Common myeloid progenitor, CD34-positive (primary cell): ENCODE measurements at regions not wholly inside any gene's neighbourhood (a gene's known extent, or its start where the extent isn't known, plus 50 kb on each side); places are given as distances from the start of the nearest gene placed in this dataset.

Source experiments
- CTCF ChIA-PET: fragments of 350-600 bp; sonication (Branson Sonifier 250); formaldehyde crosslinking; loops from one replicate; lab custom pipeline; 2021; ENCODE audit warnings: antibody characterized with exemption; lab: Charles Lee
- POLR2A ChIA-PET: fragments of 350-600 bp; sonication (Branson Sonifier 250); formaldehyde crosslinking; loops from one replicate; lab custom pipeline; 2021; ENCODE audit warnings: antibody characterized with exemption; lab: Charles Lee
- DNase-seq, 3 donors: peaks; one replicate each; pipeline versions ENCODE4 v3.0.0 to v3.0.0-alpha.2; 2013
- H3K27ac ChIP-seq, 2 experiments: 1 replicate in 1 of 2; 2 replicates in 1 of 2; pipeline ENCODE4 v1.7.0; 2013; ENCODE audit warnings: inconsistent platforms in 2 of 2, low read length in 2 of 2, mild to moderate bottlenecking in 2 of 2, low read depth in 1 of 2, moderate library complexity in 1 of 2; ENCODE audit not compliant: severe bottlenecking in 2 of 2, insufficient read depth in 1 of 2, poor library complexity in 1 of 2
- H3K27me3 ChIP-seq, 5 experiments: replicated peaks in 2 of 5; 1 replicate in 3 of 5; 2 replicates in 2 of 5; pipeline versions ENCODE4 v1.6.1 to v1.7.0; 2013; ENCODE audit warnings: low read length in 4 of 5, mild to moderate bottlenecking in 2 of 5, moderate library complexity in 2 of 5, inconsistent platforms in 1 of 5; ENCODE audit not compliant: insufficient read depth in 5 of 5, control insufficient read depth in 4 of 5
- H3K36me3 ChIP-seq, 4 experiments: 1 replicate in 2 of 4; 2 replicates in 2 of 4; pipeline versions ENCODE4 v1.6.1 to v1.7.0; 2013; ENCODE audit warnings: low read length in 3 of 4, control low read depth in 1 of 4, mild to moderate bottlenecking in 1 of 4; ENCODE audit not compliant: control insufficient read depth in 4 of 4, insufficient read depth in 4 of 4
- H3K4me1 ChIP-seq, 4 experiments: 1 replicate in 3 of 4; 2 replicates in 1 of 4; pipeline versions ENCODE4 v1.6.1 to v1.7.1; 2013; ENCODE audit warnings: low read length in 3 of 4, mild to moderate bottlenecking in 3 of 4, control low read depth in 1 of 4, inconsistent platforms in 1 of 4, moderate library complexity in 1 of 4; ENCODE audit not compliant: control insufficient read depth in 4 of 4, insufficient read depth in 4 of 4; ENCODE audit errors: control extremely low read depth in 1 of 4
- H3K4me3 ChIP-seq, 7 experiments: 1 replicate in 4 of 7; 2 replicates in 3 of 7; pipeline versions ENCODE4 v1.5.1 to v1.7.0; 2013; ENCODE audit warnings: mild to moderate bottlenecking in 7 of 7, low read length in 6 of 7, moderate library complexity in 6 of 7, inconsistent platforms in 2 of 7, low read depth in 2 of 7, control low read depth in 1 of 7; ENCODE audit not compliant: insufficient read depth in 4 of 7, control insufficient read depth in 1 of 7; ENCODE audit errors: extremely low read depth in 1 of 7
- H3K9me3 ChIP-seq, 5 experiments: 1 replicate in 4 of 5; 2 replicates in 1 of 5; pipeline versions ENCODE4 v1.6.1 to v1.7.1; 2013; ENCODE audit warnings: low read length in 4 of 5, mild to moderate bottlenecking in 2 of 5, inconsistent platforms in 1 of 5, low read depth in 1 of 5, moderate library complexity in 1 of 5; ENCODE audit not compliant: control insufficient read depth in 4 of 5, insufficient read depth in 2 of 5; ENCODE audit errors: control extremely low read depth in 1 of 5
- whole genome bisulfite sequencing: methylation state at CpG from one replicate; pipeline ENCODE4 v1.1.5; 2013; ENCODE audit not compliant: insufficient coverage; 5-methylcytosine and 5-hydroxymethylcytosine counted together

GRCh38 chr13:40472427-40473220 is 193.8 kb downstream of the FOXO1 start:
- Histone ChIP-seq H3K4me3 (no peak overlapping the region), H3K9me3 (no peaks in the 10 kb centered on the region), H3K4me1 (peaks cover 0 to 2% (median 2%) of the 10 kb centered on the region in 4 experiments), H3K27ac (no peak overlapping the region), H3K36me3 (no peaks in the 10 kb centered on the region), H3K27me3 (no peaks in the 10 kb centered on the region)
- POLR2A ChIA-PET = no interaction called here
- DNase-seq = no peak
- 75% methylated on average over 4 of the region's 8 CpGs for WGBS
- CTCF ChIA-PET = interaction anchor here (0.8 to 1.2 kb wide), 4 partner anchors 17 to 403 kb away, joined by 3 to 4 read pairs (median 3); no protein-coding TSS in a partner anchor

- no peaks in the 10 kb centered on the region for H3K27me3 ChIP-seq
- no peaks in the 10 kb centered on the region for H3K36me3 ChIP-seq
- H3K4me3 ChIP-seq = no peak overlapping the region
- H3K27ac ChIP-seq = no peak overlapping the region
- POLR2A ChIA-PET = no interaction called here
- no peak for DNase-seq
- peaks cover 0 to 9% (median 4%) of the 10 kb centered on the region in 4 experiments for H3K4me1 ChIP-seq
- CTCF ChIA-PET = interaction anchor here (0.8 to 1.2 kb wide), 2 partner anchors 10 to 207 kb away, joined by 3 read pairs; no protein-coding TSS in a partner anchor
- WGBS = 93% methylated on average over 2 of the region's 3 CpGs
- H3K9me3 ChIP-seq = no peaks in the 10 kb centered on the region
Observed at GRCh38 chr13:40475617-40476016, 190.8 kb downstream of the FOXO1 start.

- Histone ChIP-seq H3K4me3 (no peak overlapping the region), H3K4me1 (peaks cover 0 to 9% (median 4%) of the 10 kb centered on the region in 4 experiments), H3K9me3 (no peaks in the 10 kb centered on the region), H3K36me3 (no peaks in the 10 kb centered on the region), H3K27ac (no peak overlapping the region), H3K27me3 (no peaks in the 10 kb centered on the region)
- ChIA-PET POLR2A (no interaction called here), CTCF (interaction anchor here (0.6 to 1.7 kb wide), 4 partner anchors 10 to 206 kb away, joined by 3 read pairs; no protein-coding TSS in a partner anchor)
- 88% methylated on average over 2 of the region's 4 CpGs for WGBS
- DNase-seq = no peak
Observed at GRCh38 chr13:40476175-40476958, 190.1 kb downstream of the FOXO1 start.

GRCh38 chr13:40477623-40478608 is 188.5 kb downstream of the FOXO1 start:
- peak in 2 of 3 donors; percentile 52 to 59 for DNase-seq
- 63% methylated on average over 13 of the region's 17 CpGs for WGBS
- ChIA-PET CTCF (interaction anchor here (1.7 kb wide), 1 partner anchor 58 kb away, joined by 3 read pairs; no protein-coding TSS in a partner anchor), POLR2A (no interaction called here)
- H3K4me3 ChIP-seq = no peak overlapping the region
- no peak overlapping the region for H3K27ac ChIP-seq
- H3K9me3 ChIP-seq = peaks cover 0 to 3% (median 0%) of the 10 kb centered on the region in 5 experiments
- H3K27me3 ChIP-seq = no peaks in the 10 kb centered on the region
- H3K36me3 ChIP-seq = no peaks in the 10 kb centered on the region
- peaks cover 0 to 9% (median 4%) of the 10 kb centered on the region in 4 experiments for H3K4me1 ChIP-seq

- WGBS = 99% methylated on average over 7 of the region's 7 CpGs
- H3K36me3 ChIP-seq = no peaks in the 10 kb centered on the region
- CTCF ChIA-PET = no interaction called here
Observed at GRCh38 chr13:40478775-40479174, 187.7 kb downstream of the FOXO1 start.

GRCh38 chr13:40479196-40479845 is 187.1 kb downstream of the FOXO1 start:
- DNase-seq = no peak
- no peaks in the 10 kb centered on the region for H3K27me3 ChIP-seq
- no peaks in the 10 kb centered on the region for H3K36me3 ChIP-seq
- H3K4me3 ChIP-seq = no peak overlapping the region
- H3K27ac ChIP-seq = no peak overlapping the region
- POLR2A ChIA-PET = no interaction called here
- H3K9me3 ChIP-seq = peaks cover 0 to 3% (median 0%) of the 10 kb centered on the region in 5 experiments
- WGBS = 95% methylated on average over 23 of the region's 28 CpGs
- H3K4me1 ChIP-seq = peaks cover 0 to 9% (median 4%) of the 10 kb centered on the region in 4 experiments
- CTCF ChIA-PET = no interaction called here

More at GRCh38 chr13:40478775-40479174, 187.7 kb downstream of the FOXO1 start:
- DNase-seq = no peak
- Histone ChIP-seq H3K9me3 (peaks cover 0 to 3% (median 0%) of the 10 kb centered on the region in 5 experiments), H3K4me3 (no peak overlapping the region), H3K4me1 (peaks cover 0 to 9% (median 4%) of the 10 kb centered on the region in 4 experiments), H3K27me3 (no peaks in the 10 kb centered on the region), H3K27ac (no peak overlapping the region)
- POLR2A ChIA-PET = no interaction called here
